ENCODE measurements at regions not wholly inside any gene's neighbourhood (a gene's known extent, or its start where the extent isn't known, plus 50 kb on each side); places are given as distances from the start of the nearest gene placed in this dataset.

DNA sequence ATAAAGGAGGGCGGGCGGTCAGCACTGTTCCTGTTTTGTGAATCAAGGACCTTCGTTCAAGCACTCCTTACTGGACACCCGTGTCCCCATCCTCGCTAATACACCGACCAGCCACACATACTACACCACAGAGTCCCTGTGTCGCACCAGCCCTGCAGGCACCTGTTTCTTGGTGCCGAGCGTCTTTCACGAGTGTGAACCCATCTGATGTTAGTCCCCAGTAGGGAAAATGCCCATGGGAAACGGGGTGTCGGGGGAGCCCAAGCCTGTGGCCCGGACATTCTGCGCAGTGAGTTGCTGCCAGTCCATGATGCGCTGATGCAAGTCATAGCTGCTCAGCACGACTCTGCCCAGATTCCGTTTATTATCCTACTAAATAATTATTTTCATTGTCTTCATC lies 74.7 kb downstream of the TTLL2 start:
- TF ChIP-seq, protein P1, sequence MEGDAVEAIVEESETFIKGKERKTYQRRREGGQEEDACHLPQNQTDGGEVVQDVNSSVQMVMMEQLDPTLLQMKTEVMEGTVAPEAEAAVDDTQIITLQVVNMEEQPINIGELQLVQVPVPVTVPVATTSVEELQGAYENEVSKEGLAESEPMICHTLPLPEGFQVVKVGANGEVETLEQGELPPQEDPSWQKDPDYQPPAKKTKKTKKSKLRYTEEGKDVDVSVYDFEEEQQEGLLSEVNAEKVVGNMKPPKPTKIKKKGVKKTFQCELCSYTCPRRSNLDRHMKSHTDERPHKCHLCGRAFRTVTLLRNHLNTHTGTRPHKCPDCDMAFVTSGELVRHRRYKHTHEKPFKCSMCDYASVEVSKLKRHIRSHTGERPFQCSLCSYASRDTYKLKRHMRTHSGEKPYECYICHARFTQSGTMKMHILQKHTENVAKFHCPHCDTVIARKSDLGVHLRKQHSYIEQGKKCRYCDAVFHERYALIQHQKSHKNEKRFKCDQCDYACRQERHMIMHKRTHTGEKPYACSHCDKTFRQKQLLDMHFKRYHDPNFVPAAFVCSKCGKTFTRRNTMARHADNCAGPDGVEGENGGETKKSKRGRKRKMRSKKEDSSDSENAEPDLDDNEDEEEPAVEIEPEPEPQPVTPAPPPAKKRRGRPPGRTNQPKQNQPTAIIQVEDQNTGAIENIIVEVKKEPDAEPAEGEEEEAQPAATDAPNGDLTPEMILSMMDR (conservative IDR thresholded peaks at IDR 0.05), result no peak
- no peak overlapping the region for H3K4me3 Mint-ChIP-seq
- 96 to 99% methylated on average over 10 to 17 of the region's 17 CpGs for WGBS, 2 experiments (ENCODE audit: insufficient coverage in 1 of 2, insufficient read length in 1 of 2)
- Histone ChIP-seq H3K27ac (ENCODE audit: low read depth, low read length) (no peak overlapping the region), H3K27me3 (ENCODE audit: control insufficient read depth, insufficient read depth, low read length, poor library complexity, severe bottlenecking) (no peaks in the 10 kb centered on the region), H3K36me3 (ENCODE audit: control insufficient read depth, insufficient read depth, low read length) (no peaks in the 10 kb centered on the region), H3K9ac (ENCODE audit: extremely low read depth, low read length, poor library complexity, severe bottlenecking) (no peak overlapping the region), H3K4me3 (ENCODE audit: low read length) (no peak overlapping the region), H3K9me3 (ENCODE audit: control insufficient read depth, low read length) (no peaks in the 10 kb centered on the region), H3K4me1 (ENCODE audit: control insufficient read depth, insufficient read depth, low read length) (no peaks in the 10 kb centered on the region)
- no peaks in the 10 kb centered on the region for H3K27me3 Mint-ChIP-seq (ENCODE audit: insufficient read depth)
- H3K4me1 Mint-ChIP-seq, result peaks cover 5% of the 10 kb centered on the region
- no peak overlapping the region for H3K27ac Mint-ChIP-seq
- H3K9me3 Mint-ChIP-seq, result no peaks in the 10 kb centered on the region
- H3K36me3 Mint-ChIP-seq (ENCODE audit: low read depth), result no peaks in the 10 kb centered on the region
- peak; percentile 20 for DNase-seq

DNA sequence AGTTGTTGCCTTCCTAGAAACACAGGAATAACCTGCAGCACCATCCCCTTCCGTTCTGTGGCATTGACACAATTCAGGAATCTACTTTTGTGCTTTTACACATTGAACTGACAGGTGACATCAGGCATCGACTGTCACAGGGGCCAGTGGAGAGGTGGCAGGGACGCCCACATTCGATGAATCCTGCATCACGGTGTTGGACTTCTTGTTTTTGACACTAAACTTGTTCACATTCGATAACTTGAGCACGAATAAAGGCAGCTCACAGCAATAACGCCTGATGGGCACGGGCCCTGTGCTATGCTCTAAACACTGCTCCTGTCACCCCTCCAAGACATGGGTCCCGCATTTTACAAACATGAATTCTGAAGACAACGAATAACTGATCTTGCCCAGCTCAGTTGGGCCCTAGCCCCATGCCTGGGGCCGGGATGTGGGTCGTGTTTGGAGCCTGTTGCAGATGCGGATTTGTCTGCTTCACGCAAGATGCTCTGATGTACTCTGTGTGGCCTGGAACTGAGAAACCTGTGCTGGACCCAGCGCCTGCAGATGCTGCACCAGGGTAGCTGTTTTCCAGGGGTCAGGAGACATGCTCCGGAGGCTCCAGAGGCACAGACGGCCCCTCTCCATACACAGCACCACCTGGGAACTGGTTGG lies 75.7 kb downstream of the TTLL2 start:
- H3K27ac Mint-ChIP-seq, result no peak overlapping the region
- DNase-seq, result peak; percentile 41
- H3K27me3 ChIP-seq (ENCODE audit: control insufficient read depth, insufficient read depth, low read length, poor library complexity, severe bottlenecking), result no peaks in the 10 kb centered on the region
- no peaks in the 10 kb centered on the region for H3K36me3 ChIP-seq (ENCODE audit: control insufficient read depth, insufficient read depth, low read length)
- TF ChIP-seq, protein P1 (conservative IDR thresholded peaks at IDR 0.05), result no peak
- no peaks in the 10 kb centered on the region for H3K36me3 Mint-ChIP-seq (ENCODE audit: low read depth)
- no peak overlapping the region for H3K4me3 ChIP-seq (ENCODE audit: low read length)
- H3K9ac ChIP-seq (ENCODE audit: extremely low read depth, low read length, poor library complexity, severe bottlenecking), result no peak overlapping the region
- no peaks in the 10 kb centered on the region for H3K9me3 ChIP-seq (ENCODE audit: control insufficient read depth, low read length)
- H3K27ac ChIP-seq (ENCODE audit: low read depth, low read length), result no peak overlapping the region
- H3K4me1 ChIP-seq (ENCODE audit: control insufficient read depth, insufficient read depth, low read length), result no peaks in the 10 kb centered on the region
- peaks cover 5% of the 10 kb centered on the region for H3K4me1 Mint-ChIP-seq
- H3K4me3 Mint-ChIP-seq, result no peak overlapping the region
- no peaks in the 10 kb centered on the region for H3K27me3 Mint-ChIP-seq (ENCODE audit: insufficient read depth)
- no peaks in the 10 kb centered on the region for H3K9me3 Mint-ChIP-seq
- WGBS, 2 experiments (ENCODE audit: insufficient coverage in 1 of 2, insufficient read length in 1 of 2), result 90 to 93% methylated on average over 14 to 18 of the region's 18 CpGs

DNA sequence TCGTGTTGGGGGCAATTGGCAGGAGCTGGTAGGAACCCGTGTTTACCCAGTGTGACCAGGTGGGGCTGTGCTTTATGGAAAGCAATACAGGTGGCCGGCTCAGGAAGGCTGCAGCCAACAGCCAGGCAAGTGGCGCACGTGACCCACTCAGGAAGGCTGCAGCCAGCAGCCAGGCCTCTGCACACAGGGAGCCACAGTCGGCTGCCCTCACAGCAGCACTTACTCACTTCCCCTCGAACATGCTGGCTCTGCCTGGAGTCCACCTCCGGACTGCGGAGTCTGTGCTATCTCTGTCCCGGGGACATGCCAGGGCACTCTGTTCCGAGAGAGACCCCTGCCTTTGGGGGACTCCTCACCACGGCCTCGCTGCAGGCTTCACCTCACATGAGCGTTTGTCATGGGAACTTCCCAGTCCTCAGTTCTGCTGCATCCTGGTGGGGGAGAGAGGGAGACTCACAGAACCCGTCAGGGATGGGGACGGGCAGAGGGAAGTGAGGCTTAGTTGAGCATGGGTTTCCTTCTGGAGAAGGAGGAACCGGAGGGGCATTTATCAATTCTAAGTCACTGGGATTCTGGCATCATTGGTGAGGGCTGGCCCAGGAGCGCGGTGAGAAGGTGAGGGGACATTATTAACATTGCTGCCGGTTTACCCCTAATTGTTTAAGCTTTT lies 76.8 kb downstream of the TTLL2 start:
- DNase-seq, result peak; percentile 69
- no peak overlapping the region for H3K4me3 ChIP-seq (ENCODE audit: low read length)
- H3K27ac Mint-ChIP-seq, result no peak overlapping the region

More for the DNA sequence above, 76.8 kb downstream of the TTLL2 start:
- no peaks in the 10 kb centered on the region for H3K36me3 ChIP-seq (ENCODE audit: control insufficient read depth, insufficient read depth, low read length)
- no peaks in the 10 kb centered on the region for H3K27me3 ChIP-seq (ENCODE audit: control insufficient read depth, insufficient read depth, low read length, poor library complexity, severe bottlenecking)
- Mint-ChIP-seq H3K9me3 (no peaks in the 10 kb centered on the region), H3K36me3 (ENCODE audit: low read depth) (no peaks in the 10 kb centered on the region), H3K27me3 (ENCODE audit: insufficient read depth) (no peaks in the 10 kb centered on the region), H3K4me3 (no peak overlapping the region), H3K4me1 (peaks cover 5% of the 10 kb centered on the region)
- H3K9ac ChIP-seq (ENCODE audit: extremely low read depth, low read length, poor library complexity, severe bottlenecking), result no peak overlapping the region
- H3K27ac ChIP-seq (ENCODE audit: low read depth, low read length), result no peak overlapping the region
- WGBS, 2 experiments (ENCODE audit: insufficient coverage in 1 of 2, insufficient read length in 1 of 2), result 81 to 87% methylated on average over 8 to 20 of the region's 20 CpGs
- no peaks in the 10 kb centered on the region for H3K9me3 ChIP-seq (ENCODE audit: control insufficient read depth, low read length)
- no peaks in the 10 kb centered on the region for H3K4me1 ChIP-seq (ENCODE audit: control insufficient read depth, insufficient read depth, low read length)
- TF ChIP-seq, protein P1 (conservative IDR thresholded peaks at IDR 0.05), result no peak

Data from endodermal cell (in vitro differentiated cells).